ENCODE measurements at regions not wholly inside any gene's neighbourhood (a gene's known extent, or its start where the extent isn't known, plus 50 kb on each side); places are given as distances from the start of the nearest gene placed in this dataset.

GRCh38 chr2:107068069-107068916, 182.3 kb upstream of the ST6GAL2 start:
- DNase-seq (ENCODE audit: extremely low spot score): no peak
- H3K4me1 ChIP-seq: peaks cover 0 to 5% (median 0%) of the 10 kb centered on the region in 4 donors
- H3K4me3 ChIP-seq: no peak overlapping the region
- H3K9me3 ChIP-seq: no peaks in the 10 kb centered on the region
- TF ChIP-seq EP300 (IDR thresholded peaks at IDR 0.05) (no peak), CTCF (IDR thresholded peaks at IDR 0.05) (no peak), POLR2AphosphoS5 (IDR thresholded peaks at IDR 0.05) (no peak), POLR2A (IDR thresholded peaks at IDR 0.05; ENCODE audit: low read depth) (no peak)
- no peaks in the 10 kb centered on the region for H3K36me3 ChIP-seq
- no peak overlapping the region for H3K27ac ChIP-seq (replicated peaks in 1 of 4)
- H3K27me3 ChIP-seq: no peaks in the 10 kb centered on the region
- WGBS: 90% methylated on average over 11 of the region's 11 CpGs
- intact Hi-C loops (cut with DNase I): no loop called here

DNA sequence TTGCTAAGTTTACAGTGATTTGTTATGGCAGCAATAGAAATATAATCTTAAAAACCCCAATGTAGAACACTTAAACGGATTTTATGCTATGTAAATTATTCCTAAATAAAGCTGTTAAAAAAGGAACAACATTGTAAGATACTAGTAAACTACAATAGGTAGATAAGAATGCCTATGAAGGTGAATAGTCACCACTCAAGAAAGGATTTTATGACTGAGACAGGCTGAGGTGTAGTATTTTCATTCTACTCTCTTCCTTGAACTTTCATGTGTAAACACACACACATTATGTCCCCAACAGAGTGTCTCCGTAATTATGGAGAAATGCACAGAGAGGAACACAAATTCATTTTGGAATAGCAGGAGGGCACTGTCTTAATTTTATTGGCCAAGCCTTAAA, 183.9 kb upstream of the ST6GAL2 start:
- H3K27ac ChIP-seq (replicated peaks in 1 of 4): no peak overlapping the region
- peaks cover 0 to 5% (median 0%) of the 10 kb centered on the region in 4 donors for H3K4me1 ChIP-seq
- no peaks in the 10 kb centered on the region for H3K36me3 ChIP-seq
- TF ChIP-seq POLR2A (IDR thresholded peaks at IDR 0.05; ENCODE audit: low read depth): no peak
- no peak for TF ChIP-seq POLR2AphosphoS5 (IDR thresholded peaks at IDR 0.05)
- TF ChIP-seq EP300 (IDR thresholded peaks at IDR 0.05): no peak
- TF ChIP-seq CTCF (IDR thresholded peaks at IDR 0.05): no peak
- intact Hi-C loops (cut with DNase I): no loop called here
- WGBS: 53% methylated on average over 2 of the region's 2 CpGs
- H3K4me3 ChIP-seq: no peak overlapping the region
- no peaks in the 10 kb centered on the region for H3K27me3 ChIP-seq
- no peaks in the 10 kb centered on the region for H3K9me3 ChIP-seq
- no peak for DNase-seq (ENCODE audit: extremely low spot score)

DNA sequence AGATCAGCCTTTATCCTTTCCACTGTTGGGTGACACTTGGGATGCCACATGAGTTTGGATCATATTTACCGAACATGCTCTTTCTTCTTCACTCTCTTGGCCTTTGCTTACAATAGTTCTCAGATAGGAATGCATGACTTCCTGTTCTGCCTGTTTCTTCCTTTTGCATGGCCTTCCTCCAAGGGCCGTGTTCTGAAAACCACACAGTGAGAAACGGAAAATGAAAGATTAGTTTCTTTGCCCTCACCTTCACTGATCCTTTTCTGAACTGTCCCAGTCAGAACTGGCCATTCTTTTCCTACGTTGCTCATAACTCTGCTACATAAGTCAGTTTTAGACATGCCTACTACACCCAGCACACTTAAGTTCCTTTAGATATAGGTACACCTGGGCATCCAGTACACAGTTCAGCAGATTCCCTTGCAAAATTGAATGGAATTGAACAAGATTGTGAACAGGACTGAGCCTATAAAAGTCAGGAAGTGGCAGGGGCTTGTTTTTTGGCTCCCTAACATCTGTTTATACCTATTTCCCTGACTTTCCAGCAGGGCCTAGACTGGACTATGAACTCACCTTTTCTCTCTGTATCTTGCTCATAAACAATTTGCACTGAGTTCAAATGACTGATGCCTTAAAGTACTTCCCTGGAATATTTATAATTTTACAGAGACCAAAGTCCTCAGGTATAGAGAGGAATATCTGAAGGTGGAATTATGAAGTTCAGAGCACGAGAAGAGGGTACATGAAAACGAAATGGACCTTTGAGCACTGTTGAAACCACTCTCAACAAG, 186.4 kb upstream of the ST6GAL2 start:
- 58% methylated on average over 6 of the region's 6 CpGs for WGBS
- no peak overlapping the region for H3K4me3 ChIP-seq
- no peak overlapping the region for H3K27ac ChIP-seq (replicated peaks in 1 of 4)
- no peaks in the 10 kb centered on the region for H3K9me3 ChIP-seq
- H3K4me1 ChIP-seq: peaks cover 0 to 5% (median 0%) of the 10 kb centered on the region in 4 donors
- intact Hi-C loops (cut with DNase I): no loop called here
- TF ChIP-seq EP300 (IDR thresholded peaks at IDR 0.05): no peak
- no peaks in the 10 kb centered on the region for H3K27me3 ChIP-seq
- no peak for DNase-seq (ENCODE audit: extremely low spot score)
- no peaks in the 10 kb centered on the region for H3K36me3 ChIP-seq

DNA sequence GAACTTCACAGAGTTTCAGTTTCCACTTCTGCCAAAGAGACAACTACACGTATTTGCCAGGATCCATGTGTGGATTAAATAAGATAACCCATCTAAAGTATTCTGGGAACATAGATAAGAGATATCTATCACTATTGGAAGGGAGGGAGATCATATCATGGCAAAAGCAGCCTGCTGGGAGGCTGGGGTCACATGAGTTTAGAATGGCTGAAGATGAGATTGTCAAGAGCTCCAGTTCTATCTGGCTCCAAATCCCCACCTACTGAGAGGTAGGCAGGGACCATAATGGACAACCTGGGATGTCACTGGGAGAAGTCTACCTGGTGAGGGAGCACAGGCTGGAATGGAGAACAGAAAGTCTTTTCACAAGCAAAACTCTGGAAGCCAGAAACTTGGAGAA, 192.6 kb upstream of the ST6GAL2 start:
- 64% methylated on average over 1 of the region's 1 CpG for WGBS
- no peak overlapping the region for H3K27ac ChIP-seq (replicated peaks in 1 of 4)
- no peak for DNase-seq (ENCODE audit: extremely low spot score)
- TF ChIP-seq POLR2AphosphoS5 (IDR thresholded peaks at IDR 0.05) (no peak), CTCF (IDR thresholded peaks at IDR 0.05) (no peak), POLR2A (IDR thresholded peaks at IDR 0.05; ENCODE audit: low read depth) (no peak), EP300 (IDR thresholded peaks at IDR 0.05) (no peak)
- no peaks in the 10 kb centered on the region for H3K36me3 ChIP-seq
- no peaks in the 10 kb centered on the region for H3K27me3 ChIP-seq
- H3K4me1 ChIP-seq: no peaks in the 10 kb centered on the region
- intact Hi-C loops (cut with DNase I): no loop called here
- no peak overlapping the region for H3K4me3 ChIP-seq
- no peaks in the 10 kb centered on the region for H3K9me3 ChIP-seq

DNA sequence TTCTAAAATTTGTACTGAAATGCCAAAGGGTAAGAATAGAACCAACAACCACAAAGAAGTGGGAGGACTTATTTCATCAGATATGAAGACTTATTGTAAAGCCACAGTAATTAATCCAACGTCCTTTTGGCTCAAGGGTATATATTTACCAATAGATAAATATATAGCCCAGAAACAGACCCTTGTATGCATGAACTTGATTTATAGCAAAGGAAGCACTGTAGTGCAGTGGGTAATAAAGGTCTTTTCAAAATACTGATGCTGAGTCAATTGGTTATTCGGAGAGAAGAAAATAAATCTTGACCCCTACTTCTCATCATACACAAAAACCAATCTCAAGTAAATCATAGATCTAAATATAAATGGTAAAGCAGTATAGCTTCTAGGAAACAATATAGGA, 200.5 kb upstream of the ST6GAL2 start:
- 79% methylated on average over 2 of the region's 2 CpGs for WGBS

More for the DNA sequence above, 200.5 kb upstream of the ST6GAL2 start:
- Histone ChIP-seq H3K9me3 (no peaks in the 10 kb centered on the region), H3K4me3 (no peak overlapping the region), H3K4me1 (no peaks in the 10 kb centered on the region), H3K36me3 (no peaks in the 10 kb centered on the region), H3K27ac (replicated peaks in 1 of 4) (no peak overlapping the region), H3K27me3 (no peaks in the 10 kb centered on the region)
- DNase-seq (ENCODE audit: extremely low spot score): no peak
- intact Hi-C loops (cut with DNase I): no loop called here
- TF ChIP-seq EP300 (IDR thresholded peaks at IDR 0.05): no peak
- TF ChIP-seq POLR2A (IDR thresholded peaks at IDR 0.05; ENCODE audit: low read depth): no peak
- TF ChIP-seq POLR2AphosphoS5 (IDR thresholded peaks at IDR 0.05): no peak
- TF ChIP-seq CTCF (IDR thresholded peaks at IDR 0.05): no peak

Measured in esophagus muscularis mucosa (tissue), 4 donors.